NAMALWA (cell line): ENCODE measurements at regions not wholly inside any gene's neighbourhood (a gene's known extent, or its start where the extent isn't known, plus 50 kb on each side); places are given as distances from the start of the nearest gene placed in this dataset.
"Not testable (repeated sequence)": the region's sequence is repeated elsewhere in the genome, so short reads cannot be mapped to it uniquely, and the experiment has no call there.

Experiments used
- DNase-seq: peaks from one replicate; pipeline ENCODE4 v3.0.0-alpha.2; 2015; ENCODE audit warnings: low spot score

- DNase-seq, result no peak
These were observed 192.9 kb upstream of the PTGFR start for GRCh38 chr1:78297836-78298235.

- DNase-seq, result no peak
These were observed 192.4 kb upstream of the PTGFR start for GRCh38 chr1:78298349-78298748.

GRCh38 chr1:78301141-78301540 is 189.6 kb upstream of the PTGFR start:
- DNase-seq, result no peak

- no peak for DNase-seq
These were observed 187.2 kb upstream of the PTGFR start for GRCh38 chr1:78303620-78304019.

GRCh38 chr1:78304341-78304740 is 186.4 kb upstream of the PTGFR start:
- DNase-seq, result no peak

GRCh38 chr1:78304761-78305160 is 186.0 kb upstream of the PTGFR start:
- DNase-seq, result no peak

GRCh38 chr1:78310261-78310660 is 180.5 kb upstream of the PTGFR start:
- DNase-seq, result not testable (repeated sequence)

GRCh38 chr1:78318011-78318410 is 172.8 kb upstream of the PTGFR start:
- DNase-seq, result no peak

- DNase-seq, result no peak
These were observed 171.2 kb upstream of the PTGFR start for GRCh38 chr1:78319603-78320002.

GRCh38 chr1:78322928-78323680 is 167.7 kb upstream of the PTGFR start:
- no peak for DNase-seq

GRCh38 chr1:78325293-78325692 is 165.5 kb upstream of the PTGFR start:
- DNase-seq, result no peak

- no peak for DNase-seq
These were observed 161.3 kb upstream of the PTGFR start for GRCh38 chr1:78329475-78329874.

- DNase-seq, result no peak
These were observed 159.0 kb upstream of the PTGFR start for GRCh38 chr1:78331799-78332198.

- peak; percentile 29 for DNase-seq
These were observed 157.3 kb upstream of the PTGFR start for GRCh38 chr1:78333502-78333901.

- DNase-seq, result no peak
These were observed 156.7 kb upstream of the PTGFR start for GRCh38 chr1:78334114-78334513.

- DNase-seq, result no peak
These were observed 155.8 kb upstream of the PTGFR start for GRCh38 chr1:78334952-78335351.

- DNase-seq, result not testable (repeated sequence)
These were observed 154.0 kb upstream of the PTGFR start for GRCh38 chr1:78336751-78337150.

- DNase-seq, result no peak
These were observed 151.3 kb upstream of the PTGFR start for GRCh38 chr1:78339490-78339889.

- DNase-seq, result no peak
These were observed 150.8 kb upstream of the PTGFR start for GRCh38 chr1:78340006-78340405.

GRCh38 chr1:78348496-78349284 is 142.1 kb upstream of the PTGFR start:
- DNase-seq, result no peak

- no peak for DNase-seq
These were observed 139.1 kb upstream of the PTGFR start for GRCh38 chr1:78351551-78352216.

- DNase-seq, result no peak
These were observed 135.1 kb upstream of the PTGFR start for GRCh38 chr1:78355656-78356055.

GRCh38 chr1:78358165-78358564 is 132.6 kb upstream of the PTGFR start:
- DNase-seq, result no peak
